Ishikawa (cell line): ENCODE measurements at regions not wholly inside any gene's neighbourhood (a gene's known extent, or its start where the extent isn't known, plus 50 kb on each side); places are given as distances from the start of the nearest gene placed in this dataset.

Experiments used
- CREB1 ChIP-seq: IDR thresholded peaks from 2 replicates; pipeline ENCODE4 v1.6.1; 2012; ENCODE audit warnings: low read depth
- NFIC ChIP-seq: IDR thresholded peaks from 2 replicates; pipeline ENCODE4 v1.6.1; 2012
- TCF12 ChIP-seq: IDR thresholded peaks from 2 replicates; pipeline ENCODE4 v1.6.1; 2012; ENCODE audit warnings: low read depth
- USF1 ChIP-seq: IDR thresholded peaks from 2 replicates; pipeline ENCODE4 v1.6.1; 2012
- TF ChIP-seq, protein P1 (sequence below): IDR thresholded peaks from 2 replicates; pipeline ENCODE4 v1.6.1; 2012

DNA sequence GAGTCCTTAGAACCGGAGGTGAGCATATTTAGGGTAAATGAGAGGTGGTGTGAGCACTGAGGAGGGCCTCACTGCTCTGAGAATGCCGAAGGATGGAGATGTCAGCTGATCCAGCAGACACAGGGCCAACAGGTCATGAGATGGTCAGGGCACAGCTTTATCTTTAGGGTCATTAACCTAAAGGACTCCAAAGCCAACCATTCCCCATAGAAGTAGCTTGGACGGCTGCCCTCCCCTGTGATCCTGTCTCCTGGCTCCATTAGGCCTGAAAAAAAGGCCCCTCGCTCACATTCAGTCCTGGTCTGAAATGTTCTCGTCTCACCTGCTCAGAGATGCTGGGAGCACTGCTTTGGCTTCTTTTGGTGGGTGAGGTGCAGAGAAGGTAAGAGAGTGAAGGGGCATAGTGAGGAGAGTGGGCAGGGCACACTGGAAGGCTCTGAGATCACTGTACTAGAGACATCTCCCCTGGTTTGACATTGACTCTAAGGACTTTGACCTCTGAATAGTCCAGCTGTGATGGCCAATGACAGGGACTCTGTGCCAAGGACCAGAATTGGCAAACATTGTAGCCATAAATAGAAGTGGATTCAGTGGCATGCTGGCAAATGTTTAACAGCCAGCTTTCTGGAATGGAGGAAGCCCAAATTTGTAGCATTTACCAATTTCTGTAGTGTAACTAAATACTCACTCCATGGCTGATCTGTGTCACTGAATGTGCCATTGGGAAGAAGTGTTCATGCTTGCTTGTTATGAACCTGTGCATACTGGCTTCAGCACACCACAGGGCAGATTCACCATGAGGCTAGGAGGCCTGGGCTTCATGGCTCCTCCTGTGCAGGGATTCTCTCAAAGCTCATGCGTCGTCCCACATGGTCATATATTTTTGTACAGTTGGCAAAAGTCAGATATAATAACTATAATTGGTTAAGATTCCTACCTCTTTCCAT lies 76.2 kb upstream of the MRPS22 start:
- TF ChIP-seq, protein P1, sequence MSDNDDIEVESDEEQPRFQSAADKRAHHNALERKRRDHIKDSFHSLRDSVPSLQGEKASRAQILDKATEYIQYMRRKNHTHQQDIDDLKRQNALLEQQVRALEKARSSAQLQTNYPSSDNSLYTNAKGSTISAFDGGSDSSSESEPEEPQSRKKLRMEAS = no peak
- TF ChIP-seq NFIC (no peak), USF1 (no peak), CREB1 (no peak), TCF12 (no peak)
